ENCODE measurements at regions not wholly inside any gene's neighbourhood (a gene's known extent, or its start where the extent isn't known, plus 50 kb on each side); places are given as distances from the start of the nearest gene placed in this dataset.

- TF ChIP-seq E2F4 (CRISPR knock-in tag; IDR thresholded peaks at IDR 0.05; ENCODE audit: borderline replicate concordance, low read depth) = no peak
Measured at GRCh38 chr3:110869736-110870135, 201.9 kb upstream of the NECTIN3 start (continued).

GRCh38 chr3:110871869-110872268 is 199.7 kb upstream of the NECTIN3 start:
- H3K4me1 Mint-ChIP-seq = no peaks in the 10 kb centered on the region
- POLR2A ChIA-PET = no interaction called here

More at GRCh38 chr3:110871869-110872268, 199.7 kb upstream of the NECTIN3 start:
- no peak for TF ChIP-seq E2F4 (CRISPR knock-in tag; IDR thresholded peaks at IDR 0.05; ENCODE audit: borderline replicate concordance, low read depth)
- no peak for TF ChIP-seq ZNF396 (CRISPR knock-in tag; IDR thresholded peaks at IDR 0.05; ENCODE audit: borderline replicate concordance)
- no peak for TF ChIP-seq AFF4 (CRISPR knock-in tag; IDR thresholded peaks at IDR 0.05; ENCODE audit: borderline replicate concordance)
- TF ChIP-seq STAT6 (CRISPR knock-in tag; conservative IDR thresholded peaks at IDR 0.05; ENCODE audit: low read depth) = no peak
- TF ChIP-seq ZMAT4 (CRISPR knock-in tag; IDR thresholded peaks at IDR 0.05) = no peak
- no peak for TF ChIP-seq NR3C1 (CRISPR knock-in tag; conservative IDR thresholded peaks at IDR 0.05; ENCODE audit: low read depth)
- TF ChIP-seq HMGXB4 (CRISPR knock-in tag; IDR thresholded peaks at IDR 0.05) = no peak
- no peak for TF ChIP-seq ZNF138 (CRISPR knock-in tag; conservative IDR thresholded peaks at IDR 0.05)
- TF ChIP-seq ZNF317 (CRISPR knock-in tag; IDR thresholded peaks at IDR 0.05; ENCODE audit: borderline replicate concordance, low read depth) = no peak
- no peak for TF ChIP-seq CDX4 (CRISPR knock-in tag; IDR thresholded peaks at IDR 0.05; ENCODE audit: borderline replicate concordance)
- ATAC-seq (no peak), DNase-seq (ENCODE audit: low spot score) (no peak)
- H3K4me3 Mint-ChIP-seq = no peak overlapping the region
- peaks cover 40% of the 10 kb centered on the region for H3K9me3 Mint-ChIP-seq
- CTCF ChIA-PET = interaction anchor here (1.6 kb wide), 1 partner anchor 9 kb away, joined by 4 read pairs; no protein-coding TSS in a partner anchor
- no peak overlapping the region for H3K27ac Mint-ChIP-seq
- H3K36me3 Mint-ChIP-seq = peaks cover 22% of the 10 kb centered on the region
- H3K27me3 Mint-ChIP-seq (ENCODE audit: low read depth) = no peaks in the 10 kb centered on the region

Data from WTC11 (cell line).